Esophagus squamous epithelium (tissue), 4 donors: ENCODE measurements at regions not wholly inside any gene's neighbourhood (a gene's known extent, or its start where the extent isn't known, plus 50 kb on each side); places are given as distances from the start of the nearest gene placed in this dataset.

Source experiments
- CTCF ChIP-seq, 6 experiments: fragments of 450-650 bp in 4 of 6; fragments of 200-600 bp in 2 of 6; sonication (generic) in 2 of 6; IDR thresholded peaks; one replicate each; pipeline ENCODE4 v1.5.1; 2016 to 2019; ENCODE audit warnings: antibody characterized with exemption in 6 of 6, mild to moderate bottlenecking in 4 of 6, moderate library complexity in 4 of 6
- POLR2A ChIP-seq, 4 donors: fragments of 450-650 bp; IDR thresholded peaks; one replicate each; pipeline ENCODE4 v1.6.1; 2017; ENCODE audit warnings: antibody characterized with exemption in 4 of 4, mild to moderate bottlenecking in 4 of 4, moderate library complexity in 3 of 4

GRCh38 chr17:77478899-77479298 is 338.1 kb downstream of the SEC14L1 start:
- TF ChIP-seq CTCF (IDR thresholded peaks at IDR 0.05) = no peak
- no peak for TF ChIP-seq POLR2A (IDR thresholded peaks at IDR 0.05)
